GM12801 (cell line): ENCODE measurements at regions not wholly inside any gene's neighbourhood (a gene's known extent, or its start where the extent isn't known, plus 50 kb on each side); places are given as distances from the start of the nearest gene placed in this dataset.

ENCODE experiments used
- TF ChIP-seq, protein P1 (sequence below): IDR thresholded peaks from one replicate; pipeline ENCODE4 v1.5.1; 2011; ENCODE audit warnings: control low read depth; ENCODE audit not compliant: insufficient read length; ENCODE audit errors: extremely low read depth

DNA sequence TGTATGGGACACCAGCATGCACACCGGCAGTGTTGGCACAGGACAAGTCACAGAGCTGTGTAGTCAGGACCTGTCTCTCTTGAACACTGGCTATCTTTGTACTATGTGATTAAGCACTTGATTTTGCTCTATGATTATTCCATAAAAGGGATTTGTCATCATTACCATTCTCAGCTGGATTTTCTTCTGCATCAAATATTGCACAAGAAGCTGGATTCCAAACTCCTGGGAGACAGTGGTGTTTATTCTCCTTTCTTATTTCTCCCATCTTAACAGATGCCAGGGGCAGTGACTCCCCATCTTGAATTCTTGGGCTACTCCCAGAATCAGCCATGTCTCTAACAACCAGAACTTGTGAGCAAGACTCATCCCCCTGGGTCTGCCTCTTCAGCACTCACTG is 62.5 kb upstream of the GNAZ start:
- TF ChIP-seq, protein P1, sequence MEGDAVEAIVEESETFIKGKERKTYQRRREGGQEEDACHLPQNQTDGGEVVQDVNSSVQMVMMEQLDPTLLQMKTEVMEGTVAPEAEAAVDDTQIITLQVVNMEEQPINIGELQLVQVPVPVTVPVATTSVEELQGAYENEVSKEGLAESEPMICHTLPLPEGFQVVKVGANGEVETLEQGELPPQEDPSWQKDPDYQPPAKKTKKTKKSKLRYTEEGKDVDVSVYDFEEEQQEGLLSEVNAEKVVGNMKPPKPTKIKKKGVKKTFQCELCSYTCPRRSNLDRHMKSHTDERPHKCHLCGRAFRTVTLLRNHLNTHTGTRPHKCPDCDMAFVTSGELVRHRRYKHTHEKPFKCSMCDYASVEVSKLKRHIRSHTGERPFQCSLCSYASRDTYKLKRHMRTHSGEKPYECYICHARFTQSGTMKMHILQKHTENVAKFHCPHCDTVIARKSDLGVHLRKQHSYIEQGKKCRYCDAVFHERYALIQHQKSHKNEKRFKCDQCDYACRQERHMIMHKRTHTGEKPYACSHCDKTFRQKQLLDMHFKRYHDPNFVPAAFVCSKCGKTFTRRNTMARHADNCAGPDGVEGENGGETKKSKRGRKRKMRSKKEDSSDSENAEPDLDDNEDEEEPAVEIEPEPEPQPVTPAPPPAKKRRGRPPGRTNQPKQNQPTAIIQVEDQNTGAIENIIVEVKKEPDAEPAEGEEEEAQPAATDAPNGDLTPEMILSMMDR = no peak

DNA sequence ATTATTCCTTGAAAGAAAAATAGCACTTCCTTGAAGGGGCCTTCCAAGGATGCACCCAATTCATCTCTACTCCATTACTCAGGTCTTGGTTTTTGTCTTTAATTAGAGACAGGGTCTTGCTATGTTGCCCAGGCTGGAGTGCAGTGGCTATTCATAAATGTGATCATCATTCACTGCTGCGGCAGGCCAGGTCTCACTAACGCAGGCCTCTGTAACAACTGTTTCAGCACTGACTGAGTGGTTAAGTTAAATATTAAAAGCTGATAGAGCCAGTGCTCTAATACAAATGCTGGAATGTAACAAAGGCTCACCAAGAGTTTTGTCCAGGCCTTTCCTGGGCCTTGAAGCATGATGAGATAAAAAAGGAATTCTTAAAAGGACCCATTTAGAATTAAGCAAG is 61.4 kb upstream of the GNAZ start:
- TF ChIP-seq, protein P1 = no peak
